H1 (cell line): ENCODE measurements at regions not wholly inside any gene's neighbourhood (a gene's known extent, or its start where the extent isn't known, plus 50 kb on each side); places are given as distances from the start of the nearest gene placed in this dataset.

Experiments used
- CTCF ChIA-PET: fragments of 300-600 bp; sonication (Branson Sonifier 250); formaldehyde crosslinking; loops from one replicate; lab custom pipeline; 2021; ENCODE audit not compliant: partially characterized antibody; lab: Charles Lee
- POLR2A ChIA-PET: fragments of 300-600 bp; sonication (Branson Sonifier 250); formaldehyde crosslinking; loops from one replicate; lab custom pipeline; 2021; ENCODE audit warnings: inconsistent platforms; ENCODE audit not compliant: partially characterized antibody; lab: Charles Lee
- DNase-seq, 2 experiments: peaks; one replicate each; pipeline versions ENCODE4 v3.0.0 to v3.0.0-alpha.2; 2010 to 2022; ENCODE audit warnings: low spot score in 2 of 2, low read depth in 1 of 2, mixed read lengths in 1 of 2
- FAIRE-seq: peaks from 2 replicates; lab custom pipeline; 2011; peaks lifted over from hg19 to GRCh38; lab: Jason Lieb, UNC
- H2AFZ ChIP-seq: 2 replicates; pipeline ENCODE4 v1.8.1; 2012; ENCODE audit warnings: low read length, inconsistent platforms
- H2AK5ac ChIP-seq: 2 replicates; pipeline ENCODE4 v1.6.1; 2013; ENCODE audit warnings: low read depth, low read length
- H2BK120ac ChIP-seq: replicated peaks from 2 replicates; pipeline ENCODE3; 2013; ENCODE audit warnings: low read depth, low read length, inconsistent platforms
- H2BK12ac ChIP-seq: 2 replicates; pipeline ENCODE4 v1.6.1; 2013; ENCODE audit warnings: low read depth, low read length
- H2BK15ac ChIP-seq: 2 replicates; pipeline ENCODE4 v1.6.1; 2013; ENCODE audit warnings: low read length
- H2BK20ac ChIP-seq: 2 replicates; pipeline ENCODE4 v1.6.1; 2013; ENCODE audit warnings: low read length
- H2BK5ac ChIP-seq: 2 replicates; pipeline ENCODE4 v1.6.1; 2013; ENCODE audit warnings: low read depth, low read length
- H3K14ac ChIP-seq: 2 replicates; pipeline ENCODE4 v1.6.1; 2013; ENCODE audit warnings: inconsistent platforms; ENCODE audit not compliant: insufficient read length
- H3K18ac ChIP-seq: 2 replicates; pipeline ENCODE4 v1.6.1; 2013; ENCODE audit warnings: low read length; ENCODE audit errors: extremely low read depth
- H3K23ac ChIP-seq: 2 replicates; pipeline ENCODE4 v1.6.1; 2013; ENCODE audit warnings: inconsistent platforms; ENCODE audit not compliant: insufficient read length
- H3K23me2 ChIP-seq: 2 replicates; pipeline ENCODE4 v1.6.1; 2013; ENCODE audit warnings: low read depth, low read length
- H3K27ac ChIP-seq: 2 replicates; pipeline ENCODE4 v1.6.1; 2011; ENCODE audit warnings: low read depth, low read length, inconsistent platforms
- H3K27me3 ChIP-seq, 4 experiments: replicated peaks in 1 of 4; 1 replicate in 1 of 4; 2 replicates in 3 of 4; pipeline versions ENCODE4 v1.6.1 to v1.8.1; 2011 to 2013; ENCODE audit warnings: low read length in 3 of 4, mild to moderate bottlenecking in 3 of 4, inconsistent platforms in 2 of 4, mixed read lengths in 2 of 4, moderate library complexity in 1 of 4; ENCODE audit not compliant: control insufficient read depth in 3 of 4, insufficient read depth in 3 of 4; ENCODE audit errors: extremely low read depth in 1 of 4
- H3K36me3 ChIP-seq, 4 experiments: 2 replicates each; pipeline versions ENCODE4 v1.6.1 to v1.8.1; 2011 to 2013; ENCODE audit warnings: mild to moderate bottlenecking in 4 of 4, low read length in 3 of 4, moderate library complexity in 2 of 4, control low read depth in 1 of 4, inconsistent platforms in 1 of 4; ENCODE audit not compliant: insufficient read depth in 4 of 4, control insufficient read depth in 2 of 4
- H3K4ac ChIP-seq: replicated peaks from 2 replicates; pipeline ENCODE3; 2013; ENCODE audit warnings: low read length, low read depth, mixed read lengths, inconsistent platforms; ENCODE audit not compliant: insufficient read length
- H3K4me1 ChIP-seq, 4 experiments: replicated peaks in 1 of 4; 1 replicate in 1 of 4; 2 replicates in 3 of 4; pipeline versions ENCODE4 v1.6.1 to v1.8.1; 2011 to 2013; ENCODE audit warnings: low read length in 3 of 4, inconsistent platforms in 2 of 4, mixed read lengths in 1 of 4; ENCODE audit not compliant: insufficient read depth in 4 of 4, control insufficient read depth in 3 of 4
- H3K4me2 ChIP-seq, 2 experiments: 2 replicates each; pipeline versions ENCODE4 v1.6.1 to v1.8.1; 2011 to 2013; ENCODE audit warnings: low read depth in 2 of 2, low read length in 2 of 2, control low read depth in 1 of 2, inconsistent platforms in 1 of 2, mild to moderate bottlenecking in 1 of 2; ENCODE audit not compliant: insufficient read depth in 1 of 2
- H3K4me3 ChIP-seq, 4 experiments: fragments of 200-600, 300-600 bp in 1 of 4; sonication (generic), shearing (Covaris generic), sonication (Bioruptor Twin) in 1 of 4; 2 replicates each; pipeline versions ENCODE4 v1.5.1 to v1.8.1; 2011 to 2016; ENCODE audit warnings: low read length in 4 of 4, low read depth in 3 of 4, control low read depth in 2 of 4, inconsistent platforms in 2 of 4, mild to moderate bottlenecking in 2 of 4, mixed read lengths in 1 of 4, moderate library complexity in 1 of 4; ENCODE audit not compliant: insufficient read depth in 2 of 4; ENCODE audit errors: extremely low read depth in 1 of 4
- H3K56ac ChIP-seq: replicated peaks from 2 replicates; pipeline ENCODE3; 2013; ENCODE audit warnings: low read depth, mild to moderate bottlenecking, mixed read lengths, low read length, inconsistent platforms; ENCODE audit not compliant: insufficient read length
- H3K79me1 ChIP-seq: 2 replicates; pipeline ENCODE4 v1.6.1; 2013; ENCODE audit warnings: low read depth, low read length, control low read depth
- H3K79me2 ChIP-seq, 2 experiments: 2 replicates each; pipeline versions ENCODE4 v1.6.1 to v1.8.1; 2012 to 2013; ENCODE audit warnings: low read length in 2 of 2, mild to moderate bottlenecking in 2 of 2, inconsistent platforms in 1 of 2; ENCODE audit not compliant: insufficient read depth in 2 of 2, control insufficient read depth in 1 of 2
- H3K9ac ChIP-seq, 4 experiments: replicated peaks in 1 of 4; 1 replicate in 1 of 4; 2 replicates in 3 of 4; pipeline versions ENCODE4 v1.6.1 to v1.8.1; 2011 to 2013; ENCODE audit warnings: low read depth in 3 of 4, low read length in 3 of 4, control low read depth in 2 of 4, mild to moderate bottlenecking in 2 of 4, moderate library complexity in 2 of 4, inconsistent platforms in 1 of 4; ENCODE audit errors: extremely low read depth in 1 of 4
- H3K9me3 ChIP-seq, 2 experiments: 2 replicates each; pipeline versions ENCODE4 v1.6.1 to v1.8.1; 2012 to 2013; ENCODE audit warnings: mild to moderate bottlenecking in 2 of 2, moderate library complexity in 2 of 2, control low read depth in 1 of 2, inconsistent platforms in 1 of 2, low read depth in 1 of 2, low read length in 1 of 2, mixed read lengths in 1 of 2; ENCODE audit not compliant: insufficient read depth in 2 of 2
- H4K20me1 ChIP-seq, 2 experiments: replicated peaks in 1 of 2; 2 replicates each; pipeline versions ENCODE3 to v1.8.1; 2011 to 2013; ENCODE audit warnings: inconsistent platforms in 2 of 2, low read length in 2 of 2, mild to moderate bottlenecking in 1 of 2; ENCODE audit not compliant: insufficient read depth in 2 of 2, control insufficient read depth in 1 of 2
- H4K5ac ChIP-seq: 2 replicates; pipeline ENCODE4 v1.6.1; 2013; ENCODE audit warnings: low read length, low read depth, mixed read lengths, inconsistent platforms; ENCODE audit not compliant: insufficient read length
- H4K8ac ChIP-seq: 2 replicates; pipeline ENCODE4 v1.8.0; 2013; ENCODE audit warnings: mild to moderate bottlenecking, moderate library complexity, low read length, inconsistent platforms; ENCODE audit not compliant: insufficient read depth; ENCODE audit errors: extremely low read depth
- H4K91ac ChIP-seq: replicated peaks from 2 replicates; pipeline ENCODE3; 2013; ENCODE audit warnings: low read length, mixed read lengths, inconsistent platforms; ENCODE audit not compliant: insufficient read length
- ASH2L ChIP-seq: fragments of 200-600, 300-600 bp; sonication (generic); IDR thresholded peaks from one replicate; pipeline ENCODE4 v1.7.1; 2017; ENCODE audit warnings: low read length
- CEBPB ChIP-seq: IDR thresholded peaks from 2 replicates; pipeline ENCODE4 v1.6.1; 2012; ENCODE audit warnings: low read depth, low read length
- CHD1 ChIP-seq: IDR thresholded peaks from 2 replicates; pipeline ENCODE4 v1.6.1; 2012; ENCODE audit warnings: low read depth, low read length, improper control_type of control experiment
- E2F6 ChIP-seq: IDR thresholded peaks from 2 replicates; pipeline ENCODE4 v1.6.1; 2012; ENCODE audit warnings: inconsistent platforms
- MAFK ChIP-seq: IDR thresholded peaks from 2 replicates; pipeline ENCODE4 v1.6.1; 2012; ENCODE audit warnings: low read depth, mild to moderate bottlenecking, improper control_type of control experiment, low read length
- MAX ChIP-seq: IDR thresholded peaks from 2 replicates; pipeline ENCODE4 v1.6.1; 2012; ENCODE audit warnings: inconsistent platforms
- TAF7 ChIP-seq: optimal IDR thresholded peaks from 2 replicates; pipeline ENCODE3; 2011; ENCODE audit warnings: low read depth, mild to moderate bottlenecking, inconsistent platforms, low read length, moderate library complexity, borderline replicate concordance
- TEAD4 ChIP-seq: IDR thresholded peaks from 2 replicates; pipeline ENCODE4 v1.6.1; 2012; ENCODE audit warnings: low read depth, low read length, inconsistent platforms, mixed read lengths
- WGBS, 2 experiments: shearing (Covaris generic) in 1 of 2; methylation state at CpG; one replicate each; pipeline versions ENCODE4 v1.1.6 to v1.1.7; 2013 to 2015; ENCODE audit warnings: low lambda C conversion rate in 2 of 2, mixed read lengths in 2 of 2, inconsistent platforms in 1 of 2, low coverage in 1 of 2, missing lambda C conversion rate in 1 of 2; ENCODE audit not compliant: insufficient replicate concordance in 2 of 2, insufficient coverage in 1 of 2, insufficient read length in 1 of 2; ENCODE audit errors: extremely low coverage in 1 of 2, missing lambda C conversion rate in 1 of 2; 5-methylcytosine and 5-hydroxymethylcytosine counted together

GRCh38 chr2:40556739-40557138, 104.8 kb upstream of the SLC8A1 start:
- H3K9me3 ChIP-seq: no peaks in the 10 kb centered on the region
- WGBS, 2 experiments: 79% methylated on average over 6 of the region's 6 CpGs; no CpG with 5 or more reads in 1 of the 2 experiments
- H2BK120ac ChIP-seq: no peak overlapping the region
- H3K27me3 ChIP-seq: no peaks in the 10 kb centered on the region
- FAIRE-seq (no peak), DNase-seq (no peak)
- no peaks in the 10 kb centered on the region for H3K79me2 ChIP-seq
- no peak overlapping the region for H3K4me3 ChIP-seq
- H2BK20ac ChIP-seq: no peak overlapping the region
- CTCF ChIA-PET: interaction anchor here (0.9 to 4.8 kb wide), 11 partner anchors 9 to 643 kb away, joined by 3 to 42 read pairs (median 5); partner anchors contain the start of gene SLC8A1
- H3K23me2 ChIP-seq: no peaks in the 10 kb centered on the region; the same call in 1 of the 2 replicates
- no peak overlapping the region for H3K9ac ChIP-seq
- no peak overlapping the region for H2AK5ac ChIP-seq
- no peak overlapping the region for H4K8ac ChIP-seq
- H3K18ac ChIP-seq: no peak overlapping the region
- H3K79me1 ChIP-seq: no peaks in the 10 kb centered on the region
- H3K4me2 ChIP-seq: no peak overlapping the region
- H3K27ac ChIP-seq: no peak overlapping the region
- H3K36me3 ChIP-seq: no peaks in the 10 kb centered on the region
- POLR2A ChIA-PET: no interaction called here
- no peak for TF ChIP-seq CHD1
- no peak for TF ChIP-seq TAF7
- TF ChIP-seq E2F6: no peak
- no peak for TF ChIP-seq TEAD4
- TF ChIP-seq MAFK: no peak
- no peak for TF ChIP-seq CEBPB
- TF ChIP-seq MAX: no peak
- no peak for TF ChIP-seq ASH2L
- H2BK12ac ChIP-seq: no peak overlapping the region
- no peak overlapping the region for H4K91ac ChIP-seq
- H3K4me1 ChIP-seq: no peaks in the 10 kb centered on the region
- H4K20me1 ChIP-seq: no peaks in the 10 kb centered on the region
- no peak overlapping the region for H2BK5ac ChIP-seq
- H4K5ac ChIP-seq: no peak overlapping the region
- H3K56ac ChIP-seq: no peak overlapping the region
- no peak overlapping the region for H3K14ac ChIP-seq
- H2BK15ac ChIP-seq: no peak overlapping the region
- peak overlapping the region; percentile 52; the same call in 1 of the 2 replicates for H2AFZ ChIP-seq
- no peak overlapping the region for H3K4ac ChIP-seq
- H3K23ac ChIP-seq: no peak overlapping the region
